ENCODE measurements at regions not wholly inside any gene's neighbourhood (a gene's known extent, or its start where the extent isn't known, plus 50 kb on each side); places are given as distances from the start of the nearest gene placed in this dataset.

- no peak for TF ChIP-seq CTCF (IDR thresholded peaks at IDR 0.05; ENCODE audit: low read depth, low read length)
- H3K4me3 ChIP-seq (ENCODE audit: low read depth, low read length) = no peak overlapping the region
Measured at GRCh38 chr6:104574135-104574750, 285.5 kb downstream of the HACE1 start.

GRCh38 chr6:104573350-104573749 is 286.4 kb downstream of the HACE1 start:
- no peak overlapping the region for H3K4me3 ChIP-seq (ENCODE audit: low read depth, low read length)
- TF ChIP-seq CTCF (IDR thresholded peaks at IDR 0.05; ENCODE audit: low read depth, low read length) = no peak

GRCh38 chr6:104572901-104573300 is 286.8 kb downstream of the HACE1 start:
- no peak for TF ChIP-seq CTCF (IDR thresholded peaks at IDR 0.05; ENCODE audit: low read depth, low read length)
- no peak overlapping the region for H3K4me3 ChIP-seq (ENCODE audit: low read depth, low read length)

DNA sequence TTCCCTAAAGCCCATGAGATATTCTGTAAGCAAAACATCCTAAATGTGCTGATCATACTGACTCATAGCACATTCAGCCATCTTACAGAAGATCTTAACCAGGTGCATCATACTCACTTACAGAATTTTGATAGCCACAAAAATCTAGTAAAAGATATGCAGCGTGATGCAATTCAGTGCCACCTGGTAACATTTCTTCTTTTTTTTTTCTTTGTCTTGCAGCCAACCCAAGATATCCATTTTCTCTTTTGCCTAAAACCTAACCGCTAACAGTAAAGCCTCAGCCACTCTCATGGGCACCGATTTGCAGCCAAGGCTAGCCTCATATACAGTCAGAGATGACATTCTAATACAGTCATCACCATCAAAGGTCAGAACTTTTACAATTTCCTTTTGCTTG is 293.3 kb downstream of the HACE1 start:
- TF ChIP-seq CTCF (IDR thresholded peaks at IDR 0.05; ENCODE audit: low read depth, low read length) = no peak
- no peak overlapping the region for H3K4me3 ChIP-seq (ENCODE audit: low read depth, low read length)

DNA sequence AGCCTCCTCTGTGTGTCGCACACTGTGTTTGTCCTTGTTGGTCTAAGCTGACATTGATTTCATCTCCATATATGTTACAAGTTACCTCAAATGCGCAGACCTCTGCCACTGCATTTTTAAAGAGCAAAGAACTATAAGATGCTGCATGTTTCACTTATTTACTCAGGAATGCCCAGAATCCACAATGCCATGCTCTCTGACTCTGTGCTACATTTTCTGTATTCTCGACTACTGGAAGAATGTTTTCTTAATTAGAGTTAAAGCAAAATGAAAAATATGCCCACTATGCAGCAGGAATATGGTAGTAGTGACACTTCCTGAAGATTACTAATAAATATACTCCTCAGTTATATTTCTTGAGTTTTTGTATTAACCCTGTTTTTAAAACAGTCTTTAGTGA is 296.4 kb downstream of the HACE1 start:
- H3K4me3 ChIP-seq (ENCODE audit: low read depth, low read length) = no peak overlapping the region
- TF ChIP-seq CTCF (IDR thresholded peaks at IDR 0.05; ENCODE audit: low read depth, low read length) = no peak

DNA sequence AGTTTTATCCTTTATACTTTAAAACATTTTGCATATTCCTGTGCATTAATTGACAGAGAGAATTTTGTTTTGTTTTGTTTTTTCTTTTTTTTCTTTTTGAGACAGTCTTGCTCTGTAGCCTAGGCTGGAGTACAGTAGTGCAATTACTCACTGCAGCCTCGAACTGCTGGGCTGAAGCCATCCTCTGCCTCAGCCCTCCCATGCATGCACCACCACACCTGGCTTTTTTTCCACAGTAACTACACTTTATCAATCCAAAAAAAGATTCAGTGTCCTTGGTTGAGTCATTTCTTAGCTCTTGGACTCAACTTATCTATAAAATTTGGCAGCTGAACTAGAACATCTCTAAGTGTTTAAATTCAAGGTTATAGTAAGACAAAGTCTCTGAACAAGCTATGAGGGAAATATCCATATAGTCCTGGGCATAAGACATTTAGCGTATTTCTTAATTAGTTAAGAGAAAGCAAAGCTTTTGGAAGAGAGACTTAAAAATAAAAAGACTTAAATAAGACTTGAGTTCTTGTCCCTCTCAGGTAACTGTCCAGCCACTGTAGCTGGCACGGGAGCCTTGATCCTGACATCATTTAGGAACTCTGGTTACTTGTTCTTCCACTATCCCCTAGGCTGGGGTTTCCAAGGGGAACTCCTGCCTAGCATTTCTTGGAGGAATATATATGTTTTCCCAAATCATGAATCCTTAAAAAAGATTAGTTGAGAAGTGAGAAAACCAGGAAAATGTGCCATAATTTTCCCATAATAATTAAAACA is 300.1 kb downstream of the HACE1 start:
- no peak for TF ChIP-seq CTCF (IDR thresholded peaks at IDR 0.05; ENCODE audit: low read depth, low read length)

DNA sequence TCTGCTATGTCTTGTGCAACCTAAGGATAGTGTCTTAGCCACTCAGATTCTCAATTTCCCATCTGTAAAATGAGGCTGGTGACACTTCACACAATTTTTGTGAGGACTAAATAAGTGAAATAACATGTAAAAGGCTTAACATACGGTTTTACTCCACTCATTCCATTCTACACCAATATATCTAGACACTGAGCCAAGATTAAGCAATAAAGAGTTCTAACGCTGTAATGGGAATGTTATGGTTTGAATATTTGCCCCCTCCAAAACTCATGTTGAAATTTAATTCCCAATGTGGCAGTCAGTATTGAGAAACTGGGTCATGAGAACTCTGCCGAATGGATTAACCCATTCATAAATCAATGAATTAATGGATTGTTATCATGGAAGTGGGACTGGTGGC is 301.0 kb downstream of the HACE1 start:
- no peak for TF ChIP-seq CTCF (IDR thresholded peaks at IDR 0.05; ENCODE audit: low read depth, low read length)
- no peak overlapping the region for H3K4me3 ChIP-seq (ENCODE audit: low read depth, low read length)

More for the DNA sequence above, 300.1 kb downstream of the HACE1 start:
- no peak overlapping the region for H3K4me3 ChIP-seq (ENCODE audit: low read depth, low read length)
